ENCODE measurements at regions not wholly inside any gene's neighbourhood (a gene's known extent, or its start where the extent isn't known, plus 50 kb on each side); places are given as distances from the start of the nearest gene placed in this dataset.

DNA sequence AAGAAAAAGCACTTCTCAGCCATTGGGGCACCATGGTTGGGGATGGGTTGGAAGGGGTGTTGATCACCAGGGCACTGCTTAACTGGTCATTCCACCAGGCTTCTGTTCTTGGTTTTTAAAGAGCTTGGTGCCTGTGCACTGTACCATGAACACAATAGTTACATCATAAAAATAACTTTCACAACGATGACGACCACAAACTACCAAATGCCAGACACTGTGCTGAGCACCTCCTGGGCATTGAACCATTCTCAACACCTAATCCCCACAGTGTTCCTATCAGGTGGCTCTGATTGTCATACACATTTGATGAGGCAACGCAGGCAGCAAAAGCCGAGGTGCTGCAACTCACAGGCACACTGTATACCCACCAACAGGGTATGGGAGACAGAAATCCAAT is 208.0 kb downstream of the FOXL1 start:
- H3K36me3 ChIP-seq: no peaks in the 10 kb centered on the region
- no peaks in the 10 kb centered on the region for H3K27me3 ChIP-seq
- DNase-seq (ENCODE audit: low spot score): no peak
- H3K9me3 ChIP-seq: no peaks in the 10 kb centered on the region
- H3K4me1 ChIP-seq: no peaks in the 10 kb centered on the region
- no peak overlapping the region for H3K27ac ChIP-seq
- TF ChIP-seq, protein P1, sequence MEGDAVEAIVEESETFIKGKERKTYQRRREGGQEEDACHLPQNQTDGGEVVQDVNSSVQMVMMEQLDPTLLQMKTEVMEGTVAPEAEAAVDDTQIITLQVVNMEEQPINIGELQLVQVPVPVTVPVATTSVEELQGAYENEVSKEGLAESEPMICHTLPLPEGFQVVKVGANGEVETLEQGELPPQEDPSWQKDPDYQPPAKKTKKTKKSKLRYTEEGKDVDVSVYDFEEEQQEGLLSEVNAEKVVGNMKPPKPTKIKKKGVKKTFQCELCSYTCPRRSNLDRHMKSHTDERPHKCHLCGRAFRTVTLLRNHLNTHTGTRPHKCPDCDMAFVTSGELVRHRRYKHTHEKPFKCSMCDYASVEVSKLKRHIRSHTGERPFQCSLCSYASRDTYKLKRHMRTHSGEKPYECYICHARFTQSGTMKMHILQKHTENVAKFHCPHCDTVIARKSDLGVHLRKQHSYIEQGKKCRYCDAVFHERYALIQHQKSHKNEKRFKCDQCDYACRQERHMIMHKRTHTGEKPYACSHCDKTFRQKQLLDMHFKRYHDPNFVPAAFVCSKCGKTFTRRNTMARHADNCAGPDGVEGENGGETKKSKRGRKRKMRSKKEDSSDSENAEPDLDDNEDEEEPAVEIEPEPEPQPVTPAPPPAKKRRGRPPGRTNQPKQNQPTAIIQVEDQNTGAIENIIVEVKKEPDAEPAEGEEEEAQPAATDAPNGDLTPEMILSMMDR (IDR thresholded peaks at IDR 0.05): no peak
- no peak overlapping the region for H3K4me3 ChIP-seq

DNA sequence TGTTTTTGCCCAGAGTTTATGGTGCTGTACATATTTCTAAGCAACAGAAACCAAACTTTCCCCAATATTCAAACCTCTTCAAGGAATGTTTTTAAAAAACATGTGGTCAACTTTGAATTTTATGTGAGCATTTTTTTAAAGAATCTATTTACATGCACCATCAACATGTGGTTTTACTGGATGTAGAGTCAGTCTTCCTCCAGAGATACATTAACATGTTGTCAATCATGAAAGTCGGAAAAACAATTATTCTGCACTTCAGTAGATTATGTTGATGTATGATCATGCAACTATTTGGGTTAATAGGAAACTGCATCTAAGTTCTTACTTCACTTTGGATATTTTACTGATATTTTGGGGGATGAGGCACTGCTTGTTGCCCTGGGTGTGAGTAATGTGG is 208.6 kb downstream of the FOXL1 start:
- Histone ChIP-seq H3K9me3 (no peaks in the 10 kb centered on the region), H3K27me3 (no peaks in the 10 kb centered on the region), H3K36me3 (no peaks in the 10 kb centered on the region), H3K27ac (no peak overlapping the region), H3K4me1 (no peaks in the 10 kb centered on the region), H3K4me3 (no peak overlapping the region)
- TF ChIP-seq, protein P1 (IDR thresholded peaks at IDR 0.05): no peak
- no peak for DNase-seq (ENCODE audit: low spot score)

DNA sequence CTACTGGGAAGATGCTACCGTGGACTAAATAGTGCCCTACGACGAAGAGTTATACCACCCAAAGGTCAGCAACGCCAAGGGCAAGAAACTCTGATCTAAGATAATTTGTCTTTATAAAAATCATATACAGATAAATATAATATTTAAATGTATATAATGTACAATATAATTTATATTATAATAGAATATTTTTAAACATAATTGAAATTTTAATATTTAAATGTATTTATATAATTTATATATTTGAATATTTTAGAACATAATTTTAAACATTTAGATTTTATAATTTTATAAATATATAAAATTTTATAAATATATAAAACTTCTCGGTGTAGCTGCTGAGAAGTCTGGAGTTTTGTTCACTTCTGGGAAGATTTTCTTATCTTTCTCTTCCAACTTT is 209.2 kb downstream of the FOXL1 start:
- TF ChIP-seq, protein P1 (IDR thresholded peaks at IDR 0.05): no peak
- Histone ChIP-seq H3K27ac (no peak overlapping the region), H3K36me3 (no peaks in the 10 kb centered on the region), H3K4me1 (no peaks in the 10 kb centered on the region), H3K9me3 (no peaks in the 10 kb centered on the region), H3K4me3 (no peak overlapping the region), H3K27me3 (no peaks in the 10 kb centered on the region)
- DNase-seq (ENCODE audit: low spot score): no peak

DNA sequence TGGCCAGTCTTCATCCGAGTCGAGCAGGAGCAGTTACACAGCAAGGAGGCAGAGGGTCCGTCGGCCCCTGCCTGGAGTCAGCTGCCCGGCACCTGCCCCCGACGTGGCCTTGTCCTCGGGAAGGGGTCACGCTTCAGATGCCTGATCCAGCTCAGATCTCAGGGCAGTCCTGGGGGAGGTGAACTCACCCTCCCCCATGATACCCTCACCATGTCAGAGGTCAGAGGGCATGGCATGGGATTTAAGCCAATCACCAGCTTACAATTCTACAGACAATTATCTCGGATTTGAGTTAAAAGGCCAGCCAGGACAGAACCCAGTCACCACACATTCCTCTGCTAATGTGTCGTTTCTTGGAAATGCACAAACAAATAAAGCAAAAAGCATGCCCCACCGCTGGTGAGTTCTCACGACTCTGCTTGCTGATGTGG is 211.3 kb downstream of the FOXL1 start:
- TF ChIP-seq, protein P1 (IDR thresholded peaks at IDR 0.05): no peak
- no peak for DNase-seq (ENCODE audit: low spot score)
- Histone ChIP-seq H3K9me3 (no peaks in the 10 kb centered on the region), H3K4me3 (no peak overlapping the region), H3K27ac (no peak overlapping the region), H3K4me1 (no peaks in the 10 kb centered on the region), H3K36me3 (no peaks in the 10 kb centered on the region), H3K27me3 (no peaks in the 10 kb centered on the region)

DNA sequence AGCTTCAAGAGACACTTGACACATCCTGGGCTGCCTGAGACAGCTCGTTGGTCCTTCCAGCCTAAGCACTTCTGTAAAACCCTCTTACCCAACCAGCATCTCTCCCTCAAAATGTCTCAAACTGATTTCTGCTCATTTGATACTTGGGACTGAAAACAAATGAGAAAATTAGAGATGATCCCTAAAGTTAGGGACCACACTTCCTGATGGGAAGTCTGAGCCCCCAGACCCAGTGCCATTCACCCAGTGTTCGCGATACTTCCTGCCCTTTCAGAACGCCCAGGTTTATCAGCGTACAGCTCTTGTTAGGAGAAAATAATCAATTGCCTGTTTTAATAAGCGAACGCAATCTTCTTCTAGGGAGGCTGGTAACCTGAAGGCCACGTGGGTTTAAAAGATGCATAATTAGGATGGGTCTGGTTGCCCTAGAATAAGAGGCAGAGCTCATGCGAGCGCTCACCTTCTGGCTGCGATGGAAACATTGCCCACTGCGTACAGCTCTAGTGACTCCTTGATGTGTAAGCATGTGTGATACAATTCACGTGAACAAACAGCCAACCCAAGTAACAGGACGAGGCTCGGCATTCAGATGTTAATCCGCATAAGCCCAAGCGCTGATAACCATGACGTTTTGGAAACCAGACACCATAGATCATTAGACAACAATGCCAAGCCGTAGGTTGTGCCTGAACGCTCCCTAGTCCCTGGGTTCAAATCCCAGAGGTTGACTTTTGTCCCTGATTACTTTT is 213.1 kb downstream of the FOXL1 start:
- no peaks in the 10 kb centered on the region for H3K4me1 ChIP-seq
- no peak overlapping the region for H3K4me3 ChIP-seq
- TF ChIP-seq, protein P1 (IDR thresholded peaks at IDR 0.05): no peak
- H3K36me3 ChIP-seq: no peaks in the 10 kb centered on the region
- no peak for DNase-seq (ENCODE audit: low spot score)
- no peak overlapping the region for H3K27ac ChIP-seq
- no peaks in the 10 kb centered on the region for H3K9me3 ChIP-seq
- no peaks in the 10 kb centered on the region for H3K27me3 ChIP-seq
